ENCODE measurements at regions not wholly inside any gene's neighbourhood (a gene's known extent, or its start where the extent isn't known, plus 50 kb on each side); places are given as distances from the start of the nearest gene placed in this dataset.

DNA sequence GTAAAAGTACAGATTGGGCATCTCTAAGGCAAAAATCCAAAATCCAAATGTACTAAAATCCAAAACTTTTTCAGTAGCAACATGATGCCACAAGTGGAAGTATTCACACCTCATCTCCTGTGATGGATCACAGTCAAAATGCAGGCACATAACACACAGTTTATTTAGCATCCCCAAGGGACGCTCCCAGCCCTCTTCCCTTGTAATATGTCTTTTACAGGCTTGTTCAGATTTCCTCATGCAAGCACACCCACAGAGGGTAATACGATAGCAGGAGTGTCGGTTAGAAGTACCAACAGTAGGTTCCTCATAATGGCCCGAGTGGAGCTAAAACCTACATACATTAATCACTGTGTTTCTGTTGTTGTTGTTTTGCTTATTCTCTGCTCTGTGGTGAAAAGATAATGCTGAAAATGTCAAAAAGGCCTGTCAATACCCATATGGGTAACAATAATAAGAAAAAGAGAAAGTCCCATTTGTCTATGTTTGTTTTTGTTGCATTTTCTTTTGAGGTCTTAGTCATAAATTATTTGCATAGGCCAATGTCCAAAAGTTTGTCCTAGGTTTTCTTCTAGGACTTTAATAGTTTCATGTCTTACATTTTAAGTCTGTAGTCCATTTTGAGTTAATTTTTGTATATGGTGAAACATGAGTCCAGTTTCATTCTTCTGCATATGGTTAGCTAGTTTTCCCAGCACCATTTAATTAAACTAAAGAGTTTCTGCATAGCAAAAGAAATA, 133.1 kb downstream of the LRIG3 start:
- no peak for DNase-seq (ENCODE audit: low spot score)

DNA sequence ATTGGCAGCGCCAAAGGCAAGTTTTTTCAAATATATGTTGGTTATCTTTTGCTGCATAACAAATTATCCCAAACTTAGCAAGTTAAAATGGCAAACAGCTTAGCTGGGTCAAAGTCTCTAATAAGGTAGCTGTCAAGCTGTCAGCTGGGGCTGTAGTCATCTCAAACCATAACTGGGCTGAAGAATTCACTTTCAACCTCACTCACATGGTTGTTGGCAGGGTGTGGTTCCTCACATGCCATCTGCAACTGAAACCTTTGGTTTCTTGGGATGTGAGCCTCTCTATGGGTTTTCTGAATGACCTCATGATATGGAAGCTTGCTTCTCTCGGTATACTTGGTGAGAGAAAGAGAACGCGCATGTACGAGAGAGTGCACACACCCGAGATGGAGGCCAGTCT, 125.4 kb downstream of the LRIG3 start:
- no peak for DNase-seq (ENCODE audit: low spot score)

GRCh38 chr12:58795825-58796224, 124.5 kb downstream of the LRIG3 start:
- no peak for DNase-seq (ENCODE audit: low spot score)

DNA sequence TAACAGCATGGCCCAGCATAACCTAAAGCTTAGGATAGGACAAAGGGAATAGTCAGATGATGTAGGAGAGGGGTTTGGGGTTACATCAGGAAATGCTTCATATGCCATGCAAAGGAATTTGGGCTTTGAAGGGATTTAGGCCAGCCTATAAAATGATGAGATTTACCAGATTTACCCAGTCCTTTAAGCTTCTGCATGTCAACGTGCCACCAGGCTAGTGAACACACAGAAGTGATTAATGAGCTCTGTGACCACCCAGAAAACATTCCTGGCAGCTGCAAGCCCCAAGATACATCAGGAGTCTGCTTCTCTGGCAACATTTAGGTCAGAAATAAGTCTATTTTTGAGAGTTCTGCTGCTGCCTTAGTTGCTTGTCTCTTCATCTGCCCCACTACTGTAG, 118.3 kb downstream of the LRIG3 start:
- no peak for DNase-seq (ENCODE audit: low spot score)

- DNase-seq (ENCODE audit: low spot score), result peak; percentile 81
Measured at GRCh38 chr12:58803908-58804307, 116.4 kb downstream of the LRIG3 start.

DNA sequence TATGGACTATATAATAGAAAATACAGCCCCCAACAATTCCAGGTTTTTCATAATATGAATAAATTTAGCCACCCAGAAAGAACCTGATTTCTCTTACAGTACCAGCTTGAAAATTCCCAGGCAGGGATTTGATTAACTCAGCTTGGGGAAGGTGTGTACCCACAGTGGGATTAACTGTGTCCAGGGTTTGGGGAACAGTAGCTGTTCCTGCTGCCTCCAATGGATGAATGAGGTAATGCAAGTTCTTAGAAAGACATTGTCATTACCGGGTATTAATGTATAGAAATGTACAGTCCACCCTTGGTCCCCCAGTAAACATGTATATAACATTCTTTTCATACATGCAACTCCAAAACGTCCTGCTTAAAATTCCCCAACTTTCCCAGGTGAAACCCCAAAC, 115.6 kb downstream of the LRIG3 start:
- DNase-seq (ENCODE audit: low spot score), result no peak

DNA sequence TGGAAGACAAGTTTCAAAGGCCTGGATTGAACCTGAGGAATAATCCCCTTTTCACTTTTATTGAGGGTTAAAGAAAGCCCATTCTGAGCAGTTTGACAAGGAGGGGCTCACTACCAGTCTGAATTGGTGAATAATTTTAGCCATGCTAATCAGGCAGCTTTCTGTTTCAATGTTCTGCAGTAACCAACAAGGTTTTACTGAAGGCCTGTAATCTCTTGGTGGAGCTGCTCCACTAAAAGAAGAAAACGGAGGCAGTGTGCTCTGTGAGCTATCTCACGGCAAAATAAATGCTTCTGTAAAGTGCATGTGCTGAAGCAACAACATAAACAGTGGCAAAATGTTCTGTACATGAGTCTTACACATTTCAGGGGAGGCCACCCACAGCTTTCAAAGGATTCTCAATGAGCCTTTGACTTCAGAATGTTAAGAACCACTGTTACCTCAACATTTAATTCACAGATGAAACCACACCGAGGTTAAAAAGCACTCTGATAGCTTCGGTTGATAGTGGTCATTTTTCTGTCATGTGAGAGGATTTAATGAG, 111.2 kb downstream of the LRIG3 start:
- DNase-seq (ENCODE audit: low spot score), result no peak

DNA sequence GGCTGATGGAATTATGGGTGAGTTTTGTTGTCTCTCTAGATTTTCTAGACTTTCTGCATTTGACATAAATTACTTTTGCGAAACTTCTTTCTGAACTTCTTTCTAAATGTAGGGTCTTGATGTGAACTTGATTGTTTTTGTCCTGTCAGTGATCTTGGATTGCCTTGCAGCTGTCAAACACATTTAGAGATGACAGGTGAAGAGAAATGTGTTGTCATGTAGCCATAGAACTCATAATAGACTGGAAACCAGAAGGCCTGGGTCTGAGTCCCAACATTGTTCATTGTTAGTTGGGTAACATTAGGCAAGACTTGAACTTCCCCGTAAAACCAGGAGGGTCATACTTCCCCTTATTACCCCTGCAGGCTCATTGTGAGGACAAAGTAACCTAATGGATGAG, 109.0 kb downstream of the LRIG3 start:
- DNase-seq (ENCODE audit: low spot score), result no peak

GRCh38 chr12:58812214-58812613, 108.1 kb downstream of the LRIG3 start:
- DNase-seq (ENCODE audit: low spot score), result no peak

- DNase-seq (ENCODE audit: low spot score), result peak; percentile 32
Measured at GRCh38 chr12:58814036-58814435, 106.3 kb downstream of the LRIG3 start.

- no peak for DNase-seq (ENCODE audit: low spot score)
Measured at GRCh38 chr12:58815235-58815634, 105.1 kb downstream of the LRIG3 start.

DNA sequence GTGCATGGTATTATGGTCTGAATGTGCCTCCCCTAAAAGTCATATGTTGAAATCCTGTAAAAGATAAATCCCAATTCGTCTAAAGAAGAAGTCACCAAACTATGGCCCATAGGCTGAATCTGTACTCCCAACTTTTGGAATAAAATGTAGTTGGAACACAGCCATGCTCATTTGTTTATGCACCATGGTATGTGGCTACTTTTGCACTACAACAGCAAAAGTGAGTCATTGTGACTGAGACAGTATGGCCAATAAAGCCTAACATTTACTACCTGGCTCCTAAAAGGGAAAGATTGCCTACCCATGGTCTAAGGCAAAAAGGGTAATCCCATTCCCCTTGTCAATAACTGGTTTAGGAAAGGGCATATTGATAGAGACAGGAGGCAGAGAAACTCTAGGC, 101.8 kb downstream of the LRIG3 start:
- no peak for DNase-seq (ENCODE audit: low spot score)

GRCh38 chr12:58819345-58819744, 101.0 kb downstream of the LRIG3 start:
- DNase-seq (ENCODE audit: low spot score), result no peak

- no peak for DNase-seq (ENCODE audit: low spot score)
Measured at GRCh38 chr12:58819985-58820384, 100.3 kb downstream of the LRIG3 start.

All from AG08395 (cell line).